ENCODE measurements at regions not wholly inside any gene's neighbourhood (a gene's known extent, or its start where the extent isn't known, plus 50 kb on each side); places are given as distances from the start of the nearest gene placed in this dataset.

GRCh38 chr4:135545616-135546317 is 1344.2 kb upstream of the PABPC4L start:
- TF ChIP-seq CTCF (IDR thresholded peaks at IDR 0.05) (no peak), POLR2A (IDR thresholded peaks at IDR 0.05) (no peak)

Measured in thyroid gland (tissue), 4 donors.